DOHH2 (cell line): ENCODE measurements at regions not wholly inside any gene's neighbourhood (a gene's known extent, or its start where the extent isn't known, plus 50 kb on each side); places are given as distances from the start of the nearest gene placed in this dataset.

ENCODE experiments used
- EZH2phosphoT487 ChIP-seq: fragments of 200-600 bp; sonication (generic); IDR thresholded peaks from 2 replicates; pipeline ENCODE4 v1.6.1; 2017; ENCODE audit warnings: borderline replicate concordance, mild to moderate bottlenecking, antibody characterized with exemption, low read length, moderate library complexity, mixed read lengths
- TF ChIP-seq, protein P1 (sequence below): fragments of 200-600 bp; sonication (generic); IDR thresholded peaks from one replicate; pipeline ENCODE4 v1.5.1; 2014; ENCODE audit warnings: antibody characterized with exemption, mild to moderate bottlenecking, low read depth, low read length; ENCODE audit not compliant: poor library complexity, severe bottlenecking

DNA sequence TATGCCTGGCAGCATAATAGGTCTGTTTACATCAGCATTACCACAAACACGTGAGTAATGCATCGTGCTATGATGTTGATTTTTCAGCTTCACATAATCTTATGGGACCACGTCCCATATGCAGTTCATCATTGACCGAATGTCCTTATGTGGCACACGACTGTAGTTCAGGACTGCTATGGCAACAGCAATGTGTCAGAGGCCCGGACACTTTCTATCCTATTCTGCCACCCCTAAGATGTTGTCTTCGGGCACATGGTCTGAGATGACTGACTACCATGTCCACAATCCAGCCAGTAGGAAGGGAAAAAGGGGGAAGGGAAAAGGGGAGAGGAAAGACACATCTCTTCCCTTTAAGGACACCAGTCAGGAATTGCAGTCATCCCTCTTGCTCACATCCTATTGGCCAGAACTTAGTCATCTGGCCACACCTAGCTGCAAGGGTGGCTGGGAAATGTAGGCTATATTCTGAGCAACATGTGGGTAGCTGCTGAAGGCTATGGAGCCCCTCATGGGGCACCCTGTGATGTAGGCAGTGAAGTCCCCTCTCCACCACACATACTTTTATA, 196.0 kb upstream of the RBPJ start:
- TF ChIP-seq, protein P1, sequence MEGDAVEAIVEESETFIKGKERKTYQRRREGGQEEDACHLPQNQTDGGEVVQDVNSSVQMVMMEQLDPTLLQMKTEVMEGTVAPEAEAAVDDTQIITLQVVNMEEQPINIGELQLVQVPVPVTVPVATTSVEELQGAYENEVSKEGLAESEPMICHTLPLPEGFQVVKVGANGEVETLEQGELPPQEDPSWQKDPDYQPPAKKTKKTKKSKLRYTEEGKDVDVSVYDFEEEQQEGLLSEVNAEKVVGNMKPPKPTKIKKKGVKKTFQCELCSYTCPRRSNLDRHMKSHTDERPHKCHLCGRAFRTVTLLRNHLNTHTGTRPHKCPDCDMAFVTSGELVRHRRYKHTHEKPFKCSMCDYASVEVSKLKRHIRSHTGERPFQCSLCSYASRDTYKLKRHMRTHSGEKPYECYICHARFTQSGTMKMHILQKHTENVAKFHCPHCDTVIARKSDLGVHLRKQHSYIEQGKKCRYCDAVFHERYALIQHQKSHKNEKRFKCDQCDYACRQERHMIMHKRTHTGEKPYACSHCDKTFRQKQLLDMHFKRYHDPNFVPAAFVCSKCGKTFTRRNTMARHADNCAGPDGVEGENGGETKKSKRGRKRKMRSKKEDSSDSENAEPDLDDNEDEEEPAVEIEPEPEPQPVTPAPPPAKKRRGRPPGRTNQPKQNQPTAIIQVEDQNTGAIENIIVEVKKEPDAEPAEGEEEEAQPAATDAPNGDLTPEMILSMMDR: no peak
- TF ChIP-seq EZH2phosphoT487: no peak
